HG03064 (cell line): ENCODE measurements at regions not wholly inside any gene's neighbourhood (a gene's known extent, or its start where the extent isn't known, plus 50 kb on each side); places are given as distances from the start of the nearest gene placed in this dataset.

Source experiments
- ATAC-seq: cut with Tn5 transposase; IDR thresholded peaks from one replicate; pipeline ENCODE4 v1.9.1; 2021; ENCODE audit warnings: low read depth; ENCODE audit not compliant: unreplicated experiment

DNA sequence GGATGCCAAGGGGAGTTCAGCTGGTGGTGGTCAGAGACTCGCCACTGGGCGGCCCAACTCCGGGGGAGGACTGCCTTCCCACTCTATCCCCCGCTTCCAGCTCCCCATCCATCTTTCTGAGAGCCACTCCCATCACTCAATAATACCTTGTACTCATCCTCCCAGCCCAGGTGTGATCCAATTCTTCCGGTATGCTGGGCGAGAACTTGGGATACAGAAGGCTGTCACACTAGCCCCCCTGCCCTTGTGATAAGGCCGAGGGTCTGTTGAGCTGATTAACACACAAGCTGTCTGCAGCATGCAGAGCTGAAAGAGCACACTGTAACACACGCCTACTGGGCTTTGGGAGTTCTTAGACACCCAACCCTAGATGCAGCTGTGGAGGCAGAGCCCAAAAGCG lies 460.4 kb upstream of the EEF2KMT start:
- ATAC-seq: no peak

DNA sequence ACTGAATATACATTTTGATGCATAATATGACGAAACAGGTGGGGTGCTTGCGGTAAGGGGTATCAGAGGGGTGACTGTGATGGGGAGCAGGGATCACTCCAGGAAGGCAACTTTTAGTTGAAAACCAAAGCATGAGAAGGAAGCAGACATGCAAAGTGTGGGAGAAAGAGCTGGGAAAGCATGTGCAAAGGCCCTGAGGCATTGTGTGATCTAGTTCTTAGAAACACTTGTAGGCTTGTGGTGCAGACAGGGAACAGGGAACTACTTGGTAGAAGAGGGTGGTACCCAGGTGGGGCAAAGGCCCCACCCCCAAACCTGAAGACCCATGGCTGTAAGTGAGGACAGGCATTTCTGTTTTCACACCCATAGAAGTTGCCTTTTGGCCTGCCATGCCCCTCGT lies 459.9 kb upstream of the EEF2KMT start:
- no peak for ATAC-seq

DNA sequence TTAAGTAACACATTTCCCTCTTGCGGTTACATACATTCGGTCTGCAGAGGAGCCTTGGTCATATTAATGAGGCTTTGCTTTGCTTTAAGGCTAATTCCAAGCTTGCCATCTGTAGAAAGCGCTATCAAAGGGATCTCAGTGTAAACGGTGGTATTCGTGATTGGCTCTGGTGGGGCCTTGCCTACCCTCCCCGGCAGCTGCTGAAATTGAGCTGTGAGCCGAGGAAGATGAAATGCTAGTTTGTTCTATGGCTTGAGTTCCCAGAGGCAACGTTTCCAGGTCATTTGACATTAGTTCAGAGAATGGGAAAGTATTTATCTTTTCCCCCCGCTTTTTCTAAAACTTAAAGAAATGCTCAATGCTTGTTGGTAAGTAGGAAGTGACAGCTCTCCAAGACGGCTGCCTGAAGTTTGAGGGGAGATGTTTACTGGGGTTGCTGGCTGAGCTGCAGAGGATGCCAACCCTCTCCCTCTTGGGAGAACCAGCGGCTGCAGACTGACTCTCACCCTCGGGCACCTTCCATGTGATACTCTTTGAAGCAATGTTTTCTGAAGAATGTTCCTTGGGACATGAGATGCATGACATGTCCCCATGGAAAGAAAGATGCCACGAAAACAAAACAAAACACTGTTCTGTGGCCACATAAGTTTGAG lies 458.7 kb upstream of the EEF2KMT start:
- ATAC-seq: no peak

DNA sequence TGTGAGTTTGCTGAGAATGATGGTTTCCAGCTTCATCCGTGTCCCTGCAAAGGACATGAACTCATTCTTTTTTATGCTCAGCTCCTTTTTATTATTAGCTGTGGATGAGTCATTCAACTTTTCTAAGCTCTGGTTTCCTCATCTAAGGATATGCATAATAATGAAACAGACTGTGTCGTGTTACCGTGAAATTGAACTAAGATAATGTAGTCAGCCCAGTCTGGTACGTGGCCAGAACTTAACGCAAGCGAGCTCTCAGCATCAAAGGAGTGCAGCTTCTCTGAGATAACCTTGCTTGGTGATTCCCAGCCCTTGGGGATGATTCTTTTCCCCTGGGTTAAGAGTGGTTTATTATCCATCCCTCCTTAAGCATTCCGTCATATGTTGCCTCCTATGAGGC lies 454.3 kb upstream of the EEF2KMT start:
- ATAC-seq: no peak

DNA sequence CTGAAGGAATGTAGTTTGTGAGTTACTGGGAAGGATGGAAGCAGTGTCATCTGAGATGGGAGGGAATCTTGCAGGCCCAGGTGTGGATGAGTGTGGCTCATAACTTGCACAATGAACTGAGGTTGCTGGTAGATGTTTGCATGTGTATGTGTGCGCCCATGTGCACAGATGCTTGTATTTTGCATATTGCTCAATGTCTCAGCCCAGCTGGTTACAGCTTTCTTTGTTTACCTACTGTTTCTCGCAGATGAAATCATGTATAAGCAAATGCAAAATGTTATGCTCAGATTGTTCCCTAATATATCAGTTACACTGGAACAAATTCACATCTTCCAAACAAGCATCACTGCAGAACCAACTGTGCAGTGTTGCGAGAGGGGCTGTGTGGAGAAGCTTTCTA lies 452.2 kb upstream of the EEF2KMT start:
- no peak for ATAC-seq

DNA sequence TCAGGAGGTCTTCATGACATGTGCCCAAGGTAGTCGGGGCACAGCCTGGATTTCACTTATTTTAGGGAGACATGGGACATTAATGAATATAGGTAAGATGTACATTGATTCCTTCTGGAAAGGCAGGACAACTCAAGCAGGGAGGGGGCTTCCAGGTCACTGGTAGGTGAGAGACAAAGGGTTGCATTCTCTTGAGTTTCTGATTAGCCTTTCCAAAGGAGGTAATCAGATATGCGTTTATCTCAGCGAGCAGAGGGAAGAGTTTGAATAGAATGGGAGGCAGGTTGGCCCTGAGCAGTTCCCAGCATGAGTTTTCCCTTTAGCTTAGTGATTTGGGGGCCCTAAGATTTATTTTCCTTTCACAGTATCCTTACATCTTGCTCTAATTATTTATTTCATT lies 443.8 kb upstream of the EEF2KMT start:
- no peak for ATAC-seq

DNA sequence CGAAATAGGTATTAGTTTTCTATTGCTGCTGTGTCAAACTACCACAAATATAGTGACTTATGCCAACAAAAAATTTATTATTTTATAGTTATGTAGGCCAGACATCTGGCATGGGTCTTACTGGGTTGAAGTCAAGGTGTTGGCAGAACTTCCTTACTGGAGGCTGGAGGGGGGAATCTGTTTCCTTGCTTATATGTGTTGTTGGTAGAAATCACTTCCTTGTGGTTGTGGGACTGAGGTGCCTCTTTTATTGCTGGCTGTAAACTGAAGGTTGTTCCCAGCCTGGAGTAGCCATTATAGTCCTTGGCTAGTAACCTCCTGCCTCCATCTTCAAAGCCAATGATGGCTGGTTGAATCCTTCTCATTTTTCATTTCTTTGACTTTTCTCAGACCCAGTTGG lies 439.8 kb upstream of the EEF2KMT start:
- ATAC-seq: no peak

DNA sequence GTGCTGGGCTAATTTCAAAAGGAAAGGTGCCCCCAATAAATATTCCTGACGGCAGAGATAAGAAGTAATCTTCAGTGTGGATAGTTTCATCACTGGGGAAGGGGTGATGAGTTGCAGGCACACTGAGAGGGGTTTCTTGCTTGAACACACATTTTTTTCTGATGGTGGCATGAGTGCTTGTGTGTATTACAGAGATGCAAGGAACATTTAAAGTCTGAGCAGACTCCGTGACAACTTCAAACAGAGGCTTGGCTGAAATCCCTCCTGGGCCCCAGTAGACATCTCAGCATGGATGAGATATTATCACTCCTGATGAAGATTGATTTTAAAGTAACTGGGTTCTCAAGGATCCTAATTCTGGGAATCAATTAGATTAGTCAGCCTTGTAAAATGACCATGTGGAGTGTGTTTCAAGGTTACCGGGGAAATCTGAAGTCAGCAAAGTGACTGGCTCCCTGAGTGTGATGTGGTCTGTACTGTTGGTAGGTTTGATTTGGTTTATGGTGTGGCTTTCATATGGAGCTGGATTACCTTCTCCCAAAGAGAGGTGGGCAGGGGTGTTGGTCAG lies 435.8 kb upstream of the EEF2KMT start:
- no peak for ATAC-seq

DNA sequence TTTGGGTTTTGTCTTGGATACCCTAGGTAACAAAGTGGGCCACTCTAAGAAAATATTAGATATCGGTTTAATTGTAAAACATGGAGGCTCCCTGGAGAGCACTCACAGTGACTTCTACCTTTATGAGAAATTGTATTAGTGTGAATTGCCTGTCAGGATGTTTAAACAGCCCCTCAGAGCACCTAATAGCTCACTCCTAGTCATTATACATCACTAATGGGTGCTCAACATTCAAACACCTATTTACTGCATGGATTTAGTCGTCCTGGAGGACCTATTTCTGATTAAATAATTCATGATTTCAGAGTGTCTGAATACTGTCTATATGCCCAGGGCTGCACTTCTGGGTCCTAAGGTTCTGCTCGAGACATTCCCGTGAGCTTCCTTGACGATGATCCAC lies 430.2 kb upstream of the EEF2KMT start:
- no peak for ATAC-seq

DNA sequence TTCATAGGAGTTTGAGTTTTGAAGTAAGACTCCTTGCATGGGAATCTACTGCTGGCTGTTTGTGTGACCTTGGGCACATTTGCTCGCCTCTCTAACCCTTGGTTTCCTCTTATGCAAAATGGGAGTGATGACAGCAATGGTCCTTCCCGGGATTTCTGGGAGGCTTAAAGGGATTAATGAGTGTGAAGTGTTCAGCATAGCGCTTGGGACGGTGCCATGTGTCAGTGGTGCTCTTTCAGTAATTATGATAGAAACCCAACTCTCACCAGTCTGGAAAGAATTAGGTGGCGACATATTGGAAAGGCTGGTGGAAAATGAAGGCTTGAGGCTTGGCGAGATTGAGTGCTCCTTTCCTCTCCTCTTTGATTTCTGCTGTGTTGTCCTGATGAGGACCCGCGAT lies 429.2 kb upstream of the EEF2KMT start:
- no peak for ATAC-seq

DNA sequence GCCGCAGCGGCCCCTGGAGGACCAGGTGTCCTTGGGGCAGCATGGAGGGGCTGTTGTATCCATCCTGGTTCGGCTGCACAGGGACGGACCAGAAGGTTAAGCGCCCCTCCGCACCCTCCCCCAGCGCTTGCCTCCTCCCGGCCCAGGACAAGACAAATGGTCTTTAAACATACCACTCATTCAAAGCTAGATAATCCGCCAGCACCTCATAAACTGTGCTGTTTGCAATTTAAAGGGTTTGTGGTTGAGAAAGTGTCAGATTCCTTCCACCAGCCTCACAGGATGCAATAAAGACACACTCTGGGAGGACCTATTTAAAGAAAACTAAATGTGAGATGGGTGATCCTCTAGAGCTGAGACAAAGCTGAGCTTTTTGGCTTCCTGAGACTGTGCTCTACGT lies 426.2 kb upstream of the EEF2KMT start:
- ATAC-seq: no peak

DNA sequence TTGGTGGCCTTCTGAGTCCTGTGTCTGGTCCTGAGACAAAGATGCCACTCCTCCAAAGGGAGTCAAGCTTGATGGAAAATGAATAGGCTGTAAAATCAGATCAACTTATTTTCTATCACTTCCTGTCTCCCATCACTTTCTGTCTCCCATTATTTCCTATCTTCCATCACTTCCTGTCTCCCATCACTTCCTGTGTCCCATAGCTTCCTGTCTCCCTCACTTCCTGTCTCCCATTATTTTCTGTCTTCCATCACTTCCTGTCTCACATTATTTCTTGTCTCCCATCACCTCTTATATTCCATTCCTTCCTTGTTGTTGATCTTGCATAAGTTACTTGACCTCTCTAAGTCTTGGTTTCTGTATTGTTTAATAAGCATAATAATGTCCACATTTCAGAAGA lies 418.5 kb upstream of the EEF2KMT start:
- ATAC-seq: no peak

DNA sequence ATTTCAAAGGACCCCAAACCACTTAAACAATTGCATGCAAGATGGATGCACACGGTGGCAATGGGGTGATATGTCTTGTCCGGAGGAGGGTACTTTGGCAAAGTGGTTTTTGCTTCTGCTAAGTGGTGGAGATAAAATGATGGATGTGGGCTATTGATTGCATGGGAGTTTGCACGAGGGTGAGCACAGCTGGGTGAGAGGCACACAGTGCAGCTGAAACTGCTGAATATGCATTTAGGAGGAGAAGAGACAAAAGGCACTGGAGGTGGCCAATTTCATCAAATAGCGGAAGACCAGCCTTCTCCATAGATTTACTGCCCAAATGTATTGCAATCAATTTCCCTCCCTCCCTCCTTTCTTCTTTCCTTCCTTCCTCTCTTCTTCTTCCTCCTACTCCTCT lies 414.4 kb upstream of the EEF2KMT start:
- no peak for ATAC-seq

DNA sequence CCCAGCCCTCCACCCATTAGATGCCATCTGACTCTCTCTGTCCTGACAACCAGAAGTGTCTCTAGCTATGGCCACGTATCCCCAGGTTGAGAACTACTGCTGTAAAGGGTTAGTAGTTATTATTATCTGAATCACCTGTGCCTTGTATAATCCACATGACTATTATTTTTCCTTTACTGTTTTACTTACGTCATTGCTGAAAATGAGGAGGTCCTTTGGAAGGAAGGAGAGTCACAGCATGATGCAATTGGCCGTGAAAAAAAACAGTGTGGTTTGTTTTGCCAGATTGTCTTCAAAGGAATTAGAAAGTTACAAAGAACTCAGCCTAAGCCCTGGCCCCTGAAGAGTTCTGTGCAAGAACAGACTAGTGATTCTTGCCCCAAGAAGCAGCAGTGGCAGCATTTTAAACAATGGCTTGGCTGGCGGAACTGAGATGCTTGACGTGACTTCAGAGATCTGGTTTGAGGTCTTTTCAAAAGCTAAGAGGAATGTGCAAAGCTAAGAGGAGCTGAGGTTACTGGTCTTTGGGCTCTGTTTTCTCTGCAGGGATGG lies 413.3 kb upstream of the EEF2KMT start:
- ATAC-seq: no peak

DNA sequence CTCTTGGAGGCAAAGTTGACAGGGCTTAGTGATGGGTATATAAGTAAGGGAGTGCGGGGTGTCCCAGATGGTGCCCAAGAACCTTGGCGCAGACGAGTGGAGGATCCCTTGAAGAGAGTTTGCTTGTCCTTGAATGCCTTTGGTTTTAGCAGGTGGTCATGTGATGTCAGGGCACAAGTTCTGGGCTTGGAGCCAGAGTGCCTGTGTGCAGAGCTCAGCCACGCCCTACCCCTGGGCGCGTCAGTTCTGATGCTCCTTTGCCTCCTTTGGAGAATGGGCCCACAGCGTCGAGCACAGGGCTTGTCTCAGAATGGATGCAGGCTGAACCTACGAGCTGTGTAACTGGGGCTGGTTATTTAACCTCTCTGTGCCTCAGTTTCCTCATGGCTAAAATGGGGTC lies 412.2 kb upstream of the EEF2KMT start:
- ATAC-seq: no peak

DNA sequence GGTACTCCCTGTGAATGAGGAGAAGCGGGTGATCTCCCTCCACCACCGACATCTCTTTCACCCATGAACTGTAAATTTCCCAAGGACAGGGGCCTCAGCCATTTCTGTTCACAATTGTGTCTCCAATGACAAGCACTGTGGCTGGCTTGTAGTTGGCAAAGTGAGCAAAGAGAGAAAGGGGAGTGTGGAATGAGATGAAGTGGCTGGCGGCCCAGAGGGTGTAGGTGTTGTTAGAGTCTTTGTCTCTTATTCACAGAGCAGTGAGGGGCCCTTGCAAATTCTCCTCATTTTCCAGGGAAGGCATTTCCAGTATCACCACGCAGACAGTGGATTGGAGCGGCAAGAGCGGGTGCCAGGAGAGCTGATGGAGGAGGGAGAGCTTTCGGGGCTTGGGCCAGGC lies 411.7 kb upstream of the EEF2KMT start:
- ATAC-seq: no peak

DNA sequence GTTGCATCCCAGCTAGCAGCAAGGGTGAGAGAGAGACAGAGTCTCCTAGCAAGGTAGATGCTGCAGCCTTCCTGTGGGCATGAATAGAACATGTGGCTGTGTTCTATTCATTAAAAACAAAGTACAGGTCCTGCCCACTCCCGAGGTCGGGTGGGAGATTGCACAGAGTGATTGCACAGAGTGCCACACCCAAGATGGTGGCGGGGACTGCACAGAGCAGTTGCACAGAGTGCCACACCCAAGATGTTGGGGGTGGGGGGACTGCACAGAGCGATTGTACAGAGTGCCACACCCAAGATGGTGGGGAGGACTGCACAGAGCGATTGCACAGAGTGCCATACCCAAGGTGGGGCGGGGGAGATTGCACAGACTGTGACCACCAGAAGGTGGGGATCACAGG lies 410.8 kb upstream of the EEF2KMT start:
- no peak for ATAC-seq

DNA sequence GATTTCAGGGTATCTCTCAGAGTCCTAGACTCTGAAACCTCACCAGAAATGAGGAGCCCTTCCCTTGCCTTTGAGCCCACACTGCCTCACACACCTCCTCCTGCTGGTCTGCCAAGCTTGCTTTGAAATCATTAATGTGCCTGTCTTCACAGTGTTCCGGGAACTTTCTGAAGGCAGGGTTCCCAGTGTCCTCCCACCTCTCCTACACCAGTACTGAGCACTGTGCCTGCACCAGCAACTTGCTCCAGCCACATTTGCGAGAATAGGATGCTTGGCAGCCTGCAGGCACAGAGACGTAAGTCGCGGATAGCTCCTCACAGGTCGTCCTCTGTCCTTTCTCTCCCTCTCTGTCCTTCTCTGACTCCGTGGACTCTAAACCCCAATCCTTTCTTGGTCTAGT lies 408.4 kb upstream of the EEF2KMT start:
- ATAC-seq: no peak

DNA sequence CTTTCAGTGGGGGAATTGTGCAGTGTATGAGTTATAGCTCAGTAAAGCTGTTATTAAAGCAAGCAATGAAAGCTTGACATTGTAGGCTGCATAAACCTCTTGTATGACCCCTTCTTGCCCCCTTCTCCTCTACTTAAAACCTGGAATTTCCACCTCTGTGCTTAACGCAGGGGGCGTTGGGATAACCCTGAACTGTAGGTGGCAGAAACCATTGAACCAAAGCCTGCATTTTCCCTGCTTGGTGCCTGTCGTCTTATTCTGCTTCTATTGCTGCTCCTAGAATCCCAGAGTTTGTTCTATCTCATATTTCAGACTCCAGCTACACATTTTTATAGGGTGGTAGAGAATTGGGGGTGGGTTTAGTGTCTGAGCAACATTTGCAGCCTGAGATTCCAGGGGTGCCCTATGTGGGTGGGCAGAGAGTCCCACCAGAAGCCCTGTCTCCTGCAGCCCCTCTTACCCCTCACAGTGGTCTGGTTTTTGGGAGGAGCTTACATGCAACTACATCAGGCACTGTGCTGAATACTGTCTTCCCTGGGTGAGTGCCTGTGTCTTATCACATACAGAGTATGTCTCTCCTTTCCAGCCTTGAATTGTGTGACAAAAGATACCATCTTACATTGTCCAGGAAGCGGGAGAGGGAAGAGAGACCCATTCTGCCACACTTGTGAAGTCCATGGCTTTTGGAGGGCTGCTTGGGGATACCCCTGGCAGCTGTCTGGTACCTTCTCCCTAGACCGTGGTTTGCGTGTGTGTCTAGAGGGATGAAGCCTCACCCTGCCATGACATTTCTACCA lies 407.7 kb upstream of the EEF2KMT start:
- ATAC-seq: no peak

DNA sequence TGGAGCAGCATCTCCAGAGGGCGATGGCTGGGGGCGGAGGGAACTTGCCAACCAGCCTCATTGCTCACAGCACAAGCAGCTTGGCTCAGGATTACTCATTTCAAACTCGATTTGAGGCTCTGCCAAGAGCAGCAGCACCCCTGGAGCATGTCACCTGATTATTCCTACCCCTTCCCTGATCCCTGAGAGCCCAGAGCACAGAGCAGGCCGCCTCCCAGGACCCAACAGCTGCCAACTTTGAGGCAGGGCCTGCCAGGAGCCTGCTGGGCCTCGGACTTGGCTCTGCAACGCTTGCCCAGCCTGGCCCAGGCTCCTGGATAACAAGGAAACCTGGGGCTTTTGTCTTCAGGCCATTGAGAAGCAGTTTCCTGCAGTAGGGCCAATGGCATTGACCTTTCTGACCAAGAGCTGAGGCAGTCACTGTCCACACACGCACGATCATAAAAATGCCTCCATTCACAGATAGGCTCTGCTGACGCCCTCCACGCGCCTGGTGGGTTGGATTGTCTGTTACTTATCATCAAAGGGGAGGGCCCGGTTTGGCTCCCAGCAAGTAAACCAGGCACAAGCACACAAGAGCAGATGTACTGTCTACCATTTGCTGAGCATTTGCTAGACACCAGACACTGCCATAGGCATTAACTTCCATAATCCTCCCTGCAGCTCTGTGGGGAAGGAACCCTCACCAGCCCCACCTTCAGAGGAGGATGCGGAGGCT lies 406.6 kb upstream of the EEF2KMT start:
- no peak for ATAC-seq

DNA sequence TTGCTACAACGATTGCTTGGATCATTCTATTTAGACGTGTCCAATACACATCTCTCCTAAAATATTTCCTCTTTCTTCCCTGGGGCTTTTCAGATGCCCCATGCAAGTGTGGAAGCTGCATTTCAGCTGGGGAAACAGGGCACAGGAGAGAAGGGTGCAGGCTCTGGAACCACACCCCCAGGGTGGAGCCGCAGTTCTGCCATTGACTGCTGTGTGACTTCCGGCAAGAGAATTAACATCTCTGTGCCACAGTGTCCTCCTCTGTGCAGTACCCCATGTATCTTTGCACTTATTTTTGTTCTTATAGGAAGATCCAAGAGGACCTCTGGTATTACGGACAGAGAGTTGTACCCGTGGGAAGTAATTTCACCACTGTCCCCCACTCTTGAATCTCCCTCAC lies 405.3 kb upstream of the EEF2KMT start:
- ATAC-seq: no peak
